ENCODE measurements at regions not wholly inside any gene's neighbourhood (a gene's known extent, or its start where the extent isn't known, plus 50 kb on each side); places are given as distances from the start of the nearest gene placed in this dataset.

GRCh38 chr2:195482010-195482409 is 175.0 kb upstream of the SLC39A10 start:
- no peak for TF ChIP-seq CTCF (IDR thresholded peaks at IDR 0.05; ENCODE audit: extremely low read depth, low read depth, low read length)
- no peak for DNase-seq (ENCODE audit: insufficient read length, low spot score, missing footprints)
- H4K20me1 ChIP-seq (ENCODE audit: insufficient read depth, low read length): no peaks in the 10 kb centered on the region
- no peaks in the 10 kb centered on the region for H3K9me3 ChIP-seq (ENCODE audit: low read depth, low read length)
- H2AFZ ChIP-seq (ENCODE audit: low read length): no peak overlapping the region
- H3K4me2 ChIP-seq (ENCODE audit: insufficient read depth, low read length): no peak overlapping the region
- no peaks in the 10 kb centered on the region for H3K79me2 ChIP-seq (ENCODE audit: insufficient read depth, low read length)
- H3K27me3 ChIP-seq (ENCODE audit: insufficient read depth, low read length): no peaks in the 10 kb centered on the region
- H3K4me1 ChIP-seq (ENCODE audit: insufficient read depth, low read length): peaks cover 12% of the 10 kb centered on the region
- no peak overlapping the region for H3K27ac ChIP-seq (ENCODE audit: low read depth, low read length)
- H3K36me3 ChIP-seq (ENCODE audit: insufficient read depth, low read length): no peaks in the 10 kb centered on the region
- H3K4me3 ChIP-seq (ENCODE audit: insufficient read depth, low read length): no peak overlapping the region

- Histone ChIP-seq H3K36me3 (ENCODE audit: insufficient read depth, low read length) (no peaks in the 10 kb centered on the region), H3K4me3 (ENCODE audit: insufficient read depth, low read length) (no peak overlapping the region), H2AFZ (ENCODE audit: low read length) (no peak overlapping the region), H3K27ac (ENCODE audit: low read depth, low read length) (no peak overlapping the region), H3K4me1 (ENCODE audit: insufficient read depth, low read length) (peaks cover 4% of the 10 kb centered on the region), H4K20me1 (ENCODE audit: insufficient read depth, low read length) (no peaks in the 10 kb centered on the region), H3K79me2 (ENCODE audit: insufficient read depth, low read length) (no peaks in the 10 kb centered on the region), H3K27me3 (ENCODE audit: insufficient read depth, low read length) (no peaks in the 10 kb centered on the region), H3K4me2 (ENCODE audit: insufficient read depth, low read length) (no peak overlapping the region), H3K9me3 (ENCODE audit: low read depth, low read length) (no peaks in the 10 kb centered on the region)
- TF ChIP-seq CTCF (IDR thresholded peaks at IDR 0.05; ENCODE audit: extremely low read depth, low read depth, low read length): no peak
- DNase-seq (ENCODE audit: insufficient read length, low spot score, missing footprints): no peak
Measured at GRCh38 chr2:195480121-195480520, 176.9 kb upstream of the SLC39A10 start.

- TF ChIP-seq CTCF (IDR thresholded peaks at IDR 0.05; ENCODE audit: extremely low read depth, low read depth, low read length): no peak
- no peaks in the 10 kb centered on the region for H4K20me1 ChIP-seq (ENCODE audit: insufficient read depth, low read length)
- H3K27ac ChIP-seq (ENCODE audit: low read depth, low read length): no peak overlapping the region
- H3K27me3 ChIP-seq (ENCODE audit: insufficient read depth, low read length): no peaks in the 10 kb centered on the region
- no peaks in the 10 kb centered on the region for H3K9me3 ChIP-seq (ENCODE audit: low read depth, low read length)
- H3K4me3 ChIP-seq (ENCODE audit: insufficient read depth, low read length): no peak overlapping the region
- H2AFZ ChIP-seq (ENCODE audit: low read length): no peak overlapping the region
- no peaks in the 10 kb centered on the region for H3K79me2 ChIP-seq (ENCODE audit: insufficient read depth, low read length)
- DNase-seq (ENCODE audit: insufficient read length, low spot score, missing footprints): no peak
- peaks cover 4% of the 10 kb centered on the region for H3K4me1 ChIP-seq (ENCODE audit: insufficient read depth, low read length)
- no peaks in the 10 kb centered on the region for H3K36me3 ChIP-seq (ENCODE audit: insufficient read depth, low read length)
- H3K4me2 ChIP-seq (ENCODE audit: insufficient read depth, low read length): no peak overlapping the region
Measured at GRCh38 chr2:195479407-195479806, 177.6 kb upstream of the SLC39A10 start.

GRCh38 chr2:195477996-195478382 is 179.0 kb upstream of the SLC39A10 start:
- Histone ChIP-seq H3K9me3 (ENCODE audit: low read depth, low read length) (no peaks in the 10 kb centered on the region), H3K27me3 (ENCODE audit: insufficient read depth, low read length) (no peaks in the 10 kb centered on the region), H3K4me1 (ENCODE audit: insufficient read depth, low read length) (peaks cover 4% of the 10 kb centered on the region), H3K4me3 (ENCODE audit: insufficient read depth, low read length) (no peak overlapping the region), H3K36me3 (ENCODE audit: insufficient read depth, low read length) (no peaks in the 10 kb centered on the region), H3K79me2 (ENCODE audit: insufficient read depth, low read length) (no peaks in the 10 kb centered on the region), H2AFZ (ENCODE audit: low read length) (no peak overlapping the region), H3K27ac (ENCODE audit: low read depth, low read length) (no peak overlapping the region), H4K20me1 (ENCODE audit: insufficient read depth, low read length) (no peaks in the 10 kb centered on the region), H3K4me2 (ENCODE audit: insufficient read depth, low read length) (no peak overlapping the region)
- no peak for TF ChIP-seq CTCF (IDR thresholded peaks at IDR 0.05; ENCODE audit: extremely low read depth, low read depth, low read length)
- no peak for DNase-seq (ENCODE audit: insufficient read length, low spot score, missing footprints)

All from osteoblast (primary cell).